Sigmoid colon (tissue), 6 donors: ENCODE measurements at regions not wholly inside any gene's neighbourhood (a gene's known extent, or its start where the extent isn't known, plus 50 kb on each side); places are given as distances from the start of the nearest gene placed in this dataset.

ENCODE experiments used
- DNase-seq: peaks from one replicate; pipeline ENCODE4 v3.0.0-alpha.2; 2019
- H3K27ac ChIP-seq, 4 donors: fragments of 200-600 bp; sonication (generic); one replicate each; pipeline ENCODE4 v1.5.1; 2016 to 2019; ENCODE audit warnings: mild to moderate bottlenecking in 1 of 4
- H3K27me3 ChIP-seq, 3 donors: fragments of 200-600 bp; sonication (generic); one replicate each; pipeline ENCODE4 v1.5.1; 2019; ENCODE audit warnings: mild to moderate bottlenecking in 1 of 3
- H3K36me3 ChIP-seq, 4 donors: fragments of 200-600 bp; sonication (generic); one replicate each; pipeline ENCODE4 v1.5.1; 2016 to 2019
- H3K4me1 ChIP-seq, 4 donors: fragments of 200-600 bp; sonication (generic); one replicate each; pipeline ENCODE4 v1.5.1; 2017 to 2019
- H3K4me3 ChIP-seq, 4 donors: fragments of 200-600 bp; sonication (generic); one replicate each; pipeline ENCODE4 v1.5.1; 2017 to 2019; ENCODE audit warnings: mild to moderate bottlenecking in 2 of 4, moderate library complexity in 1 of 4
- H3K9me3 ChIP-seq, 4 donors: fragments of 200-600 bp in 3 of 4; sonication (generic) in 3 of 4; one replicate each; pipeline versions ENCODE4 v1.5.1 to v1.6.1; 2013 to 2019
- EP300 ChIP-seq, 4 donors: sonication (generic); formaldehyde crosslinking; IDR thresholded peaks; one replicate each; pipeline ENCODE4 v1.6.1; 2017; ENCODE audit warnings: antibody characterized with exemption in 4 of 4
- POLR2A ChIP-seq, 2 donors: fragments of 450-650 bp; IDR thresholded peaks; one replicate each; pipeline ENCODE4 v1.6.1; 2016; ENCODE audit warnings: antibody characterized with exemption in 2 of 2, mild to moderate bottlenecking in 2 of 2, moderate library complexity in 2 of 2
- POLR2AphosphoS5 ChIP-seq, 4 donors: sonication (generic); formaldehyde crosslinking; IDR thresholded peaks; one replicate each; pipeline ENCODE4 v1.6.1; 2017; ENCODE audit warnings: antibody characterized with exemption in 4 of 4
- WGBS, 2 donors: extraction: QIAGEN DNeasy Blood & Tissue Kit; methylation state at CpG; one replicate each; pipeline ENCODE4 v1.1.7; 2013; 5-methylcytosine and 5-hydroxymethylcytosine counted together
- intact Hi-C: fragments of 100-400 bp; cut with DNase I; formaldehyde crosslinking; loops from one replicate; pipeline ENCODE4 v1.15.1; 2023
- TF ChIP-seq, protein P1 (sequence below), 4 experiments: fragments of 450-650 bp in 3 of 4; fragments of 200-600 bp in 1 of 4; IDR thresholded peaks; one replicate each; pipeline ENCODE4 v1.5.1; 2016 to 2019; ENCODE audit warnings: antibody characterized with exemption in 4 of 4, mild to moderate bottlenecking in 3 of 4, moderate library complexity in 2 of 4
- donor health status: healthy with polysubstance abuse.
- donor health status: healthy.

- Histone ChIP-seq H3K4me3 (no peak overlapping the region), H3K4me1 (no peaks in the 10 kb centered on the region), H3K27me3 (no peaks in the 10 kb centered on the region), H3K36me3 (no peaks in the 10 kb centered on the region), H3K9me3 (no peaks in the 10 kb centered on the region), H3K27ac (no peak overlapping the region)
- DNase-seq, result no peak
- 83 to 85% methylated on average over 1 of the region's 1 CpG for whole genome bisulfite sequencing, 2 donors
- TF ChIP-seq EP300 (IDR thresholded peaks at IDR 0.05), result no peak
- TF ChIP-seq, protein P1, sequence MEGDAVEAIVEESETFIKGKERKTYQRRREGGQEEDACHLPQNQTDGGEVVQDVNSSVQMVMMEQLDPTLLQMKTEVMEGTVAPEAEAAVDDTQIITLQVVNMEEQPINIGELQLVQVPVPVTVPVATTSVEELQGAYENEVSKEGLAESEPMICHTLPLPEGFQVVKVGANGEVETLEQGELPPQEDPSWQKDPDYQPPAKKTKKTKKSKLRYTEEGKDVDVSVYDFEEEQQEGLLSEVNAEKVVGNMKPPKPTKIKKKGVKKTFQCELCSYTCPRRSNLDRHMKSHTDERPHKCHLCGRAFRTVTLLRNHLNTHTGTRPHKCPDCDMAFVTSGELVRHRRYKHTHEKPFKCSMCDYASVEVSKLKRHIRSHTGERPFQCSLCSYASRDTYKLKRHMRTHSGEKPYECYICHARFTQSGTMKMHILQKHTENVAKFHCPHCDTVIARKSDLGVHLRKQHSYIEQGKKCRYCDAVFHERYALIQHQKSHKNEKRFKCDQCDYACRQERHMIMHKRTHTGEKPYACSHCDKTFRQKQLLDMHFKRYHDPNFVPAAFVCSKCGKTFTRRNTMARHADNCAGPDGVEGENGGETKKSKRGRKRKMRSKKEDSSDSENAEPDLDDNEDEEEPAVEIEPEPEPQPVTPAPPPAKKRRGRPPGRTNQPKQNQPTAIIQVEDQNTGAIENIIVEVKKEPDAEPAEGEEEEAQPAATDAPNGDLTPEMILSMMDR (IDR thresholded peaks at IDR 0.05), result no peak
- no peak for TF ChIP-seq POLR2AphosphoS5 (IDR thresholded peaks at IDR 0.05)
- no peak for TF ChIP-seq POLR2A (IDR thresholded peaks at IDR 0.05)
- intact Hi-C loops, result no loop called here
Observed at GRCh38 chr2:13488965-13489364, 772.2 kb downstream of the TRIB2 start.

DNA sequence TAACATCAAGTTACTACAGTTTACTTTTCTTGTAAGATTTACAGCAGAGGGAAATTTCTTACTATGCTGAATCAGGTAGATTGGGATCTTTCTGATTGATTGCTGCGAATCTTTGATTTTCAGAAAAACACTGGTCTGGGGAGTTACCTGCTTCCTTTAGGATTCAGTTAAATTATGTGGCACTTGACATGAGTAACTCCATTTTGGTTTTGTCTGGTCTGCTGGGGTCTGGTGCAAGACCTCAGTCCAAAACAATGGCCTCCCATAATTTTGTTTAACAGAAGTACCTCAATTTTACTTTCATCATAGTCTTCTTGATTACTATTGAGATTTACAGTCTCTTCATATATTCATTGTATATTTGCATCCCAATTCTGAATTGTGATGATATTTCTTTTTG is 775.5 kb downstream of the TRIB2 start:
- Histone ChIP-seq H3K36me3 (no peaks in the 10 kb centered on the region), H3K4me3 (no peak overlapping the region), H3K27me3 (no peaks in the 10 kb centered on the region), H3K9me3 (no peaks in the 10 kb centered on the region), H3K4me1 (no peaks in the 10 kb centered on the region), H3K27ac (no peak overlapping the region)
- WGBS, 2 donors, result 93% methylated on average over 1 of the region's 1 CpG
- intact Hi-C loops, result no loop called here
- no peak for DNase-seq
- TF ChIP-seq POLR2A (IDR thresholded peaks at IDR 0.05) (no peak), EP300 (IDR thresholded peaks at IDR 0.05) (no peak), POLR2AphosphoS5 (IDR thresholded peaks at IDR 0.05) (no peak)
- TF ChIP-seq, protein P1 (IDR thresholded peaks at IDR 0.05), result no peak

GRCh38 chr2:13495051-13495450 is 778.3 kb downstream of the TRIB2 start:
- intact Hi-C loops, result no loop called here
- Histone ChIP-seq H3K27me3 (no peaks in the 10 kb centered on the region), H3K36me3 (no peaks in the 10 kb centered on the region), H3K27ac (no peak overlapping the region), H3K4me3 (no peak overlapping the region), H3K4me1 (no peaks in the 10 kb centered on the region), H3K9me3 (no peaks in the 10 kb centered on the region)
- no peak for DNase-seq
- WGBS, 2 donors, result 71 to 73% methylated on average over 2 of the region's 2 CpGs
- TF ChIP-seq POLR2AphosphoS5 (IDR thresholded peaks at IDR 0.05), result no peak

GRCh38 chr2:13504808-13505207 is 788.1 kb downstream of the TRIB2 start:
- 76 to 82% methylated on average over 1 of the region's 1 CpG for WGBS, 2 donors
- Histone ChIP-seq H3K27ac (no peak overlapping the region), H3K9me3 (no peaks in the 10 kb centered on the region), H3K4me1 (no peaks in the 10 kb centered on the region), H3K4me3 (no peak overlapping the region), H3K36me3 (no peaks in the 10 kb centered on the region), H3K27me3 (no peaks in the 10 kb centered on the region)
- intact Hi-C loops, result no loop called here
- DNase-seq, result no peak
- no peak for TF ChIP-seq EP300 (IDR thresholded peaks at IDR 0.05)
- TF ChIP-seq POLR2AphosphoS5 (IDR thresholded peaks at IDR 0.05), result no peak
- no peak for TF ChIP-seq POLR2A (IDR thresholded peaks at IDR 0.05)
- TF ChIP-seq, protein P1 (IDR thresholded peaks at IDR 0.05), result no peak

GRCh38 chr2:13508671-13509070 is 791.9 kb downstream of the TRIB2 start:
- 85 to 89% methylated on average over 1 of the region's 1 CpG for WGBS, 2 donors
- no peak for DNase-seq
- TF ChIP-seq, protein P1 (IDR thresholded peaks at IDR 0.05), result no peak
- TF ChIP-seq POLR2A (IDR thresholded peaks at IDR 0.05), result no peak
- no peak for TF ChIP-seq POLR2AphosphoS5 (IDR thresholded peaks at IDR 0.05)
- no peak for TF ChIP-seq EP300 (IDR thresholded peaks at IDR 0.05)
- Histone ChIP-seq H3K4me1 (no peaks in the 10 kb centered on the region), H3K27me3 (no peaks in the 10 kb centered on the region), H3K9me3 (no peaks in the 10 kb centered on the region), H3K36me3 (no peaks in the 10 kb centered on the region), H3K27ac (no peak overlapping the region), H3K4me3 (no peak overlapping the region)
- intact Hi-C loops, result no loop called here
